Activated CD8-positive, alpha-beta T cell treated with anti-CD3 and anti-CD28 coated beads for 36 hours (primary cell): ENCODE measurements at regions not wholly inside any gene's neighbourhood (a gene's known extent, or its start where the extent isn't known, plus 50 kb on each side); places are given as distances from the start of the nearest gene placed in this dataset.
"Not testable (repeated sequence)": the region's sequence is repeated elsewhere in the genome, so short reads cannot be mapped to it uniquely, and the experiment has no call there.

Experiments used
- ATAC-seq: fragments of 200-7000 bp; cut with Tn5 transposase; one replicate; pipeline ENCODE4 v1.10.0; 2021; ENCODE audit warnings: mild to moderate bottlenecking, moderate library complexity
- CTCF ChIA-PET: fragments of 350-600 bp; sonication (Branson Sonifier 250); formaldehyde crosslinking; loops from one replicate; lab custom pipeline; 2021; ENCODE audit warnings: antibody characterized with exemption; lab: Charles Lee
- POLR2A ChIA-PET: fragments of 350-600 bp; sonication (Branson Sonifier 250); formaldehyde crosslinking; loops from one replicate; lab custom pipeline; 2021; ENCODE audit warnings: antibody characterized with exemption; lab: Charles Lee
- DNase-seq: peaks from one replicate; pipeline ENCODE4 v3.0.0-alpha.2; 2020
- H3K27ac Mint-ChIP-seq: one replicate; pipeline ENCODE4 v1.8.0; 2021; ENCODE audit warnings: mild to moderate bottlenecking, mixed read lengths
- H3K27me3 Mint-ChIP-seq: one replicate; pipeline ENCODE4 v1.8.0; 2021; ENCODE audit warnings: mixed read lengths
- H3K36me3 Mint-ChIP-seq: one replicate; pipeline ENCODE4 v1.8.0; 2021; ENCODE audit warnings: low read depth, mixed read lengths
- H3K4me1 Mint-ChIP-seq: one replicate; pipeline ENCODE4 v1.8.0; 2021; ENCODE audit warnings: low read depth, mixed read lengths
- H3K4me3 Mint-ChIP-seq: one replicate; pipeline ENCODE4 v1.8.0; 2021; ENCODE audit warnings: mild to moderate bottlenecking, moderate library complexity, mixed read lengths
- H3K9me3 Mint-ChIP-seq: one replicate; pipeline ENCODE4 v1.8.0; 2021; ENCODE audit warnings: mixed read lengths
- CTCF ChIP-seq: fragments of 200-600 bp; IDR thresholded peaks from one replicate; pipeline ENCODE4 v1.8.0; 2022; ENCODE audit warnings: antibody characterized with exemption, mild to moderate bottlenecking
- intact Hi-C: fragments of 100-400 bp; cut with micrococcal nuclease; formaldehyde crosslinking; loops from one replicate; pipeline ENCODE4 v1.10.0; 2022

- CTCF ChIA-PET: no interaction called here
- no peaks in the 10 kb centered on the region for H3K36me3 Mint-ChIP-seq
- no peaks in the 10 kb centered on the region for H3K27me3 Mint-ChIP-seq
- H3K4me1 Mint-ChIP-seq: no peaks in the 10 kb centered on the region
- no peak overlapping the region for H3K4me3 Mint-ChIP-seq
- no peaks in the 10 kb centered on the region for H3K9me3 Mint-ChIP-seq
- no peak for TF ChIP-seq CTCF
- ATAC-seq (no peak), DNase-seq (no peak)
- intact Hi-C loops: no loop called here
- H3K27ac Mint-ChIP-seq: no peak overlapping the region
- POLR2A ChIA-PET: no interaction called here
These were observed 89.1 kb upstream of the PARD3 start for GRCh38 chr10:34904191-34904590.

GRCh38 chr10:34899161-34899560 is 84.1 kb upstream of the PARD3 start:
- intact Hi-C loops: no loop called here
- TF ChIP-seq CTCF: no peak
- H3K36me3 Mint-ChIP-seq: no peaks in the 10 kb centered on the region
- H3K9me3 Mint-ChIP-seq: no peaks in the 10 kb centered on the region
- ChIA-PET CTCF (no interaction called here), POLR2A (interaction anchor here (0.7 kb wide), 1 partner anchor 8 kb away, joined by 3 read pairs; no protein-coding TSS in a partner anchor)
- no peak overlapping the region for H3K27ac Mint-ChIP-seq
- DNase-seq (no peak), ATAC-seq (no peak)
- no peaks in the 10 kb centered on the region for H3K4me1 Mint-ChIP-seq
- no peak overlapping the region for H3K4me3 Mint-ChIP-seq
- peaks cover 1% of the 10 kb centered on the region for H3K27me3 Mint-ChIP-seq

- POLR2A ChIA-PET: no interaction called here
- Mint-ChIP-seq H3K4me3 (no peak overlapping the region), H3K4me1 (no peaks in the 10 kb centered on the region), H3K27ac (no peak overlapping the region), H3K9me3 (no peaks in the 10 kb centered on the region), H3K36me3 (no peaks in the 10 kb centered on the region), H3K27me3 (peaks cover 1% of the 10 kb centered on the region)
- intact Hi-C loops: no loop called here
- ATAC-seq: no peak
- TF ChIP-seq CTCF: no peak
- CTCF ChIA-PET: no interaction called here
- no peak for DNase-seq
These were observed 80.9 kb upstream of the PARD3 start for GRCh38 chr10:34895977-34896376.

- CTCF ChIA-PET: not testable (repeated sequence)
These were observed 80.0 kb upstream of the PARD3 start for GRCh38 chr10:34895046-34895445.

GRCh38 chr10:34892521-34892920 is 77.4 kb upstream of the PARD3 start:
- POLR2A ChIA-PET, H3K4me1 Mint-ChIP-seq, H3K27ac Mint-ChIP-seq, CTCF ChIA-PET, DNase-seq, H3K4me3 Mint-ChIP-seq, H3K36me3 Mint-ChIP-seq, H3K27me3 Mint-ChIP-seq, ATAC-seq, intact Hi-C loops, H3K9me3 Mint-ChIP-seq: not testable (repeated sequence)

More at GRCh38 chr10:34895046-34895445, 80.0 kb upstream of the PARD3 start:
- POLR2A ChIA-PET, DNase-seq, ATAC-seq, H3K27me3 Mint-ChIP-seq, H3K27ac Mint-ChIP-seq, H3K4me3 Mint-ChIP-seq, intact Hi-C loops, H3K9me3 Mint-ChIP-seq, H3K4me1 Mint-ChIP-seq, H3K36me3 Mint-ChIP-seq: not testable (repeated sequence)

GRCh38 chr10:34890939-34891338 is 75.8 kb upstream of the PARD3 start:
- Mint-ChIP-seq H3K27me3 (no peaks in the 10 kb centered on the region), H3K4me3 (no peak overlapping the region), H3K4me1 (no peaks in the 10 kb centered on the region), H3K9me3 (no peaks in the 10 kb centered on the region), H3K27ac (no peak overlapping the region), H3K36me3 (no peaks in the 10 kb centered on the region)
- ATAC-seq: no peak
- TF ChIP-seq CTCF: no peak
- DNase-seq: no peak
- intact Hi-C loops: no loop called here
- ChIA-PET POLR2A (interaction anchor here (0.7 kb wide), 1 partner anchor 8 kb away, joined by 3 read pairs; no protein-coding TSS in a partner anchor), CTCF (interaction anchor here (1.1 kb wide), 1 partner anchor 8 kb away, joined by 3 read pairs; no protein-coding TSS in a partner anchor)
